LNCAP (cell line): ENCODE measurements at regions not wholly inside any gene's neighbourhood (a gene's known extent, or its start where the extent isn't known, plus 50 kb on each side); places are given as distances from the start of the nearest gene placed in this dataset.

Experiments
- CTCF ChIP-seq: fragments of 450-650 bp; IDR thresholded peaks from 2 replicates; pipeline ENCODE4 v1.5.1; 2017; ENCODE audit warnings: mild to moderate bottlenecking

- no peak for TF ChIP-seq CTCF
Observed at GRCh38 chr7:9231630-9232121, 798.3 kb downstream of the NXPH1 start.

- no peak for TF ChIP-seq CTCF
Observed at GRCh38 chr7:9240001-9240400, 806.6 kb downstream of the NXPH1 start.

GRCh38 chr7:9241826-9242225 is 808.4 kb downstream of the NXPH1 start:
- TF ChIP-seq CTCF = no peak

- no peak for TF ChIP-seq CTCF
Observed at GRCh38 chr7:9242636-9243035, 809.2 kb downstream of the NXPH1 start.

- no peak for TF ChIP-seq CTCF
Observed at GRCh38 chr7:9250876-9251275, 817.5 kb downstream of the NXPH1 start.

- peak; percentile 42 for TF ChIP-seq CTCF
Observed at GRCh38 chr7:9264395-9264794, 831.0 kb downstream of the NXPH1 start.

GRCh38 chr7:9280088-9280487 is 846.7 kb downstream of the NXPH1 start:
- no peak for TF ChIP-seq CTCF

GRCh38 chr7:9283246-9283645 is 849.8 kb downstream of the NXPH1 start:
- TF ChIP-seq CTCF = no peak
